Activated gamma-delta T cell (primary cell): ENCODE measurements at regions not wholly inside any gene's neighbourhood (a gene's known extent, or its start where the extent isn't known, plus 50 kb on each side); places are given as distances from the start of the nearest gene placed in this dataset.
A peak's percentile ranks its signal among the peaks of the same experiment; 100 is the strongest.

Experiments
- DNase-seq: peaks from one replicate; lab custom pipeline; 2025; lab: John Stamatoyannopoulos, UW

- no peak for DNase-seq
Observed at GRCh38 chr14:101404426-101405170, 156.7 kb upstream of the DIO3 start.

- DNase-seq, result no peak
Observed at GRCh38 chr14:101405171-101405883, 156.0 kb upstream of the DIO3 start.

GRCh38 chr14:101406921-101407320 is 154.4 kb upstream of the DIO3 start:
- DNase-seq, result no peak

GRCh38 chr14:101407328-101407727 is 154.0 kb upstream of the DIO3 start:
- no peak for DNase-seq

- DNase-seq, result no peak
Observed at GRCh38 chr14:101408077-101408831, 153.0 kb upstream of the DIO3 start.

GRCh38 chr14:101409006-101409543 is 152.2 kb upstream of the DIO3 start:
- no peak for DNase-seq

GRCh38 chr14:101410126-101410525 is 151.2 kb upstream of the DIO3 start:
- DNase-seq, result no peak

GRCh38 chr14:101411151-101411550 is 150.1 kb upstream of the DIO3 start:
- no peak for DNase-seq

GRCh38 chr14:101411779-101412178 is 149.5 kb upstream of the DIO3 start:
- DNase-seq, result no peak

- no peak for DNase-seq
Observed at GRCh38 chr14:101412739-101413138, 148.6 kb upstream of the DIO3 start.

- no peak for DNase-seq
Observed at GRCh38 chr14:101417434-101417833, 143.9 kb upstream of the DIO3 start.

- no peak for DNase-seq
Observed at GRCh38 chr14:101418601-101419000, 142.7 kb upstream of the DIO3 start.

GRCh38 chr14:101426466-101426865 is 134.8 kb upstream of the DIO3 start:
- DNase-seq, result no peak

GRCh38 chr14:101428409-101428808 is 132.9 kb upstream of the DIO3 start:
- DNase-seq, result no peak

- no peak for DNase-seq
Observed at GRCh38 chr14:101435546-101435945, 125.7 kb upstream of the DIO3 start.

- no peak for DNase-seq
Observed at GRCh38 chr14:101439023-101439422, 122.3 kb upstream of the DIO3 start.

GRCh38 chr14:101440496-101440895 is 120.8 kb upstream of the DIO3 start:
- DNase-seq, result no peak

GRCh38 chr14:101441710-101442109 is 119.6 kb upstream of the DIO3 start:
- no peak for DNase-seq

- DNase-seq, result peak; percentile 47
Observed at GRCh38 chr14:101442451-101442850, 118.8 kb upstream of the DIO3 start.

GRCh38 chr14:101444116-101444515 is 117.2 kb upstream of the DIO3 start:
- DNase-seq, result no peak

GRCh38 chr14:101445278-101445677 is 116.0 kb upstream of the DIO3 start:
- no peak for DNase-seq

GRCh38 chr14:101446387-101446969 is 114.8 kb upstream of the DIO3 start:
- DNase-seq, result no peak
